PC-9 (cell line): ENCODE measurements at regions not wholly inside any gene's neighbourhood (a gene's known extent, or its start where the extent isn't known, plus 50 kb on each side); places are given as distances from the start of the nearest gene placed in this dataset.

Source experiments
- BruUV-seq: library from RNA; stranded (reverse); fragments of 400-500 nt; replicated peaks from 2 replicates; lab custom pipeline; 2021; lab: Mats Ljungman, UMichigan
- CTCF ChIA-PET: fragments of 300-600 bp; sonication (Branson Sonifier 250); formaldehyde crosslinking; loops from one replicate; lab custom pipeline; 2022; ENCODE audit warnings: antibody characterized with exemption; lab: Charles Lee
- POLR2A ChIA-PET: fragments of 300-600 bp; sonication (Branson Sonifier 250); formaldehyde crosslinking; loops from one replicate; lab custom pipeline; 2022; ENCODE audit warnings: antibody characterized with exemption; ENCODE audit not compliant: unreplicated experiment; lab: Charles Lee
- DNase-seq, 2 experiments: peaks; one replicate each; pipeline versions ENCODE4 v3.0.0 to v3.0.0-alpha.2; 2015 to 2022; ENCODE audit warnings: mixed read lengths in 1 of 2
- H2AFZ ChIP-seq: fragments of 200-600 bp; sonication (generic); 2 replicates; pipeline ENCODE4 v1.8.1; 2017; ENCODE audit warnings: antibody characterized with exemption
- H3F3A ChIP-seq: fragments of 200-600 bp; sonication (generic); 2 replicates; pipeline ENCODE4 v1.8.1; 2017; ENCODE audit warnings: antibody characterized with exemption, mild to moderate bottlenecking, low read depth; ENCODE audit not compliant: insufficient read depth
- H3K27ac ChIP-seq: fragments of 200-600 bp; sonication (generic); 2 replicates; pipeline ENCODE4 v1.6.1; 2016; ENCODE audit warnings: mixed run types
- H3K27me3 ChIP-seq: fragments of 200-600 bp; sonication (generic); 2 replicates; pipeline ENCODE4 v1.6.1; 2016; ENCODE audit warnings: low read depth, mixed run types; ENCODE audit not compliant: insufficient read depth
- H3K36me3 ChIP-seq: fragments of 200-600 bp; sonication (generic); 2 replicates; pipeline ENCODE4 v1.6.1; 2016; ENCODE audit warnings: low read depth, mixed run types
- H3K4me1 ChIP-seq: fragments of 200-600 bp; sonication (generic); replicated peaks from 2 replicates; pipeline ENCODE4 v1.6.1; 2016; ENCODE audit warnings: mixed run types; ENCODE audit not compliant: insufficient read depth
- H3K4me2 ChIP-seq: fragments of 200-600 bp; sonication (generic); 2 replicates; pipeline ENCODE4 v1.6.1; 2017; ENCODE audit warnings: mixed run types
- H3K4me3 ChIP-seq: fragments of 200-600 bp; sonication (generic); 2 replicates; pipeline ENCODE4 v1.6.1; 2016; ENCODE audit warnings: mixed run types
- H3K79me2 ChIP-seq: fragments of 200-600 bp; sonication (generic); 2 replicates; pipeline ENCODE4 v1.6.1; 2017; ENCODE audit warnings: low read depth, mixed run types
- H3K9me2 ChIP-seq: fragments of 200-600 bp; sonication (generic); 2 replicates; pipeline ENCODE4 v1.8.1; 2017; ENCODE audit warnings: mild to moderate bottlenecking; ENCODE audit not compliant: insufficient read depth
- H3K9me3 ChIP-seq: fragments of 200-600 bp; sonication (generic); 2 replicates; pipeline ENCODE4 v1.8.1; 2016; ENCODE audit warnings: low read depth; ENCODE audit not compliant: insufficient read depth
- H4K20me1 ChIP-seq: fragments of 200-600 bp; sonication (generic); 2 replicates; pipeline ENCODE4 v1.8.1; 2017; ENCODE audit not compliant: insufficient read depth
- CTCF ChIP-seq: fragments of 200-600 bp; sonication (generic); conservative IDR thresholded peaks from 2 replicates; pipeline ENCODE4 v1.6.1; 2017; ENCODE audit warnings: mixed run types, antibody characterized with exemption, mild to moderate bottlenecking, moderate library complexity
- EZH2 ChIP-seq: fragments of 200-600 bp; sonication (generic); IDR thresholded peaks from 2 replicates; pipeline ENCODE4 v1.8.0; 2017; ENCODE audit warnings: antibody characterized with exemption, low read depth
- intact Hi-C: fragments of 100-400 bp; cut with micrococcal nuclease; formaldehyde crosslinking; loops from one replicate; pipeline ENCODE4 v1.10.0; 2022; ENCODE audit not compliant: unreplicated experiment

- POLR2A ChIA-PET = no interaction called here
Observed at GRCh38 chr4:181006499-181007260, 1236.5 kb upstream of the TENM3 start.

GRCh38 chr4:181007751-181008150 is 1235.5 kb upstream of the TENM3 start:
- TF ChIP-seq EZH2 (no peak), CTCF (no peak)
- Histone ChIP-seq H3F3A (no peaks in the 10 kb centered on the region), H4K20me1 (no peaks in the 10 kb centered on the region), H3K9me2 (no peaks in the 10 kb centered on the region), H3K4me1 (no peaks in the 10 kb centered on the region), H3K27me3 (no peaks in the 10 kb centered on the region), H3K4me3 (no peak overlapping the region), H3K27ac (no peak overlapping the region), H3K36me3 (no peaks in the 10 kb centered on the region), H3K9me3 (no peaks in the 10 kb centered on the region), H3K79me2 (no peaks in the 10 kb centered on the region), H2AFZ (no peak overlapping the region), H3K4me2 (no peak overlapping the region)
- ChIA-PET CTCF (no interaction called here), POLR2A (no interaction called here)
- DNase-seq = no peak
- no TSS peak for BruUV-seq
- intact Hi-C loops = loop anchor here (2.0 kb wide), 1 partner anchor 13 kb away; no protein-coding TSS in a partner anchor

More at GRCh38 chr4:181006499-181007260, 1236.5 kb upstream of the TENM3 start:
- Histone ChIP-seq H3F3A (no peaks in the 10 kb centered on the region), H3K27ac (no peak overlapping the region), H2AFZ (no peak overlapping the region), H3K9me3 (no peaks in the 10 kb centered on the region), H3K9me2 (no peaks in the 10 kb centered on the region), H3K27me3 (no peaks in the 10 kb centered on the region), H3K36me3 (no peaks in the 10 kb centered on the region), H3K4me2 (no peak overlapping the region), H3K4me3 (no peak overlapping the region), H3K4me1 (no peaks in the 10 kb centered on the region), H3K79me2 (no peaks in the 10 kb centered on the region), H4K20me1 (no peaks in the 10 kb centered on the region)
- TF ChIP-seq CTCF = no peak
- no peak for TF ChIP-seq EZH2
- intact Hi-C loops = no loop called here
- no peak for DNase-seq
- CTCF ChIA-PET = no interaction called here
- no TSS peak for BruUV-seq

GRCh38 chr4:181008164-181008563 is 1235.0 kb upstream of the TENM3 start:
- no peaks in the 10 kb centered on the region for H3K79me2 ChIP-seq
- H3K4me3 ChIP-seq = no peak overlapping the region
- no peaks in the 10 kb centered on the region for H3K9me3 ChIP-seq
- intact Hi-C loops = loop anchor here (2.0 kb wide), 1 partner anchor 13 kb away; no protein-coding TSS in a partner anchor
- no peaks in the 10 kb centered on the region for H3F3A ChIP-seq
- no peaks in the 10 kb centered on the region for H3K36me3 ChIP-seq
- CTCF ChIA-PET = no interaction called here
- H2AFZ ChIP-seq = no peak overlapping the region
- DNase-seq = no peak
- H3K27me3 ChIP-seq = no peaks in the 10 kb centered on the region
- H4K20me1 ChIP-seq = no peaks in the 10 kb centered on the region
- no peaks in the 10 kb centered on the region for H3K9me2 ChIP-seq
- POLR2A ChIA-PET = no interaction called here
- no peak for TF ChIP-seq EZH2
- TF ChIP-seq CTCF = no peak
- no peaks in the 10 kb centered on the region for H3K4me1 ChIP-seq
- BruUV-seq = no TSS peak
- no peak overlapping the region for H3K4me2 ChIP-seq
- no peak overlapping the region for H3K27ac ChIP-seq
